ENCODE measurements at regions not wholly inside any gene's neighbourhood (a gene's known extent, or its start where the extent isn't known, plus 50 kb on each side); places are given as distances from the start of the nearest gene placed in this dataset.
A peak's percentile ranks its signal among the peaks of the same experiment; 100 is the strongest.

DNA sequence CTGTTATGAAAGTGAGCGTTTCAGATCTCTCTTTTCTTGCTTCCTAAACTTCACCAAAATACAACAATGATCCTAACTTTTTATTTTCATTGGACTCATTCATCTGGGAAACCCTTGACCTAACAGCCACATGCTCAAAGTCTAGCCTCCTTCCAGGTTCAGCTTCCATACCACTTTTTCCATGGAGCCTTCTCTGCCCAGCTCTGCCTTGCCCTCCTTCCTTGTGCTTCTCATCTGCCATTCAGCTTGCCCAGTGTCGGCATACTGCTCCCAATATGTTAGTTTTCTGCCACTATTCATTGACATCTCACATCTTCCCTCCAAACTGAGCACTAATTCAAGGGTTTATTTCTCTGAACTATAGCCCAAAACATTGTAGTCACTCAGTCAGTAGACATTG is 214.7 kb downstream of the RAD51AP2 start:
- no peak for DNase-seq (ENCODE audit: low spot score)

DNA sequence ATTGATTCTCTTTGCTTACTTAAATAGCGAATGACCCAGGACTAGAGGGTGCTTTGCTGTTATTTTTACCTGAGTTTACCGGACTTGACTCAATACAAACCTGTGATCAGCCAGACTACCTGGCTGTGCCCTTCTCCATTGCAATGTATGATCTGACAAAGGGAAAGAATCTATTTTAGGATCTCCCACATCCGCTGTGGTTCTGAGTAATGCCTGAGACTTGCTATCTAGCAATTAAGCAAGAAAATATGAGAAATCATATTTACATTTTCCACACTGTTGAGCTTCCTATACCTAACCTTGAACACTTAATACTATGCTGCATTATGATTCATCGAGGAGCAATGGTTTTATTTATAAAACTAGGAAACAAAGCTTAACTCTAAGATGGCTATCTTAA is 215.2 kb downstream of the RAD51AP2 start:
- no peak for DNase-seq (ENCODE audit: low spot score)

GRCh38 chr2:17302281-17302680 is 216.0 kb downstream of the RAD51AP2 start:
- no peak for DNase-seq (ENCODE audit: low spot score)

DNA sequence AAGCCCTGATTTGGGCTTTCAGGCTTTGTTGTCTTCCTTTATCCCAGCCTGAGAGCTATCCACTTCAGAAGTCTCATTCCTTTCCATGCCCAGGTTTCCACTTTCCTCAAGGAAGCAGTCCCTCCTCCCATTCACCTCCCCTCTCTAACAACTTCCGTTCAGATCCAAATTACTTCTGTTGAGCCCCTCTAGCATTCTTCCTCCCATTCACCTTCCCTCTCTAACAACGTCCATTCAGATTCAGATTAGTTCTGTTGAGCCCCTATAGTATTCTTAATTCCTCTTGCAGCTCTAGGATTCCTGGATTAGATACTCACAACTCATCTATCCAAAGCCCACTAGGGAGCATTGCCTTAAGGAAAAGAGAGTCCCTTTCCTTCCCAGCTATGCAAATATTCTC is 216.8 kb downstream of the RAD51AP2 start:
- peak; percentile 28 for DNase-seq (ENCODE audit: low spot score)

DNA sequence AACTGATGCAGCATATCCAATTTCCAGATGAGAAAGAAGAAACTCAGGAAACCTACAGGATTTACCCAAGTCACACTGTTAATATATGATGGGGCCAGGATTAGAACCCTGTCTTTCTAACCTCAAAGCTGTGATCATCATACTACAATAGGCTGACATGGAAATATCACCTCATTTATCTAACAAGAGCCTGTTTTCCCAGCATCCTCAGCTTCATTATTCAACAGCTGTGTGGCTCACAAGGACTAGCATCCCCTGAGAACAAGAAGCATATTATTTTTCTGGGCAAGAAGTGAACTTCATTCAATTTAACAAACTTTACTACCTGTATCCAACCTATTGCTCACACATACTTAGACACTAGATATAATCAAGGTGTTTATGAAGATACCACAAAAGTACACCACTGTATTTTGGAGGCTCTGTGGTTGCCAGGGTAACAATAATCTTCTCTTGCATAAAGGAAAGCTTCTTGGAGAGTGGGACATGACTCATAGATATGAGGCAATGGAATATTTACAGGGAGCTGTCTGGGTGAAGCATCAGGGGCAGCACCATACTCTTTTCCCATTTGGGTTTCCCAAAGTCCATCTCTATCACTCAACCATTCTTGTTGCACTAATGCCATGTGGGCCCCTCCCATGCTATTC is 218.2 kb downstream of the RAD51AP2 start:
- no peak for DNase-seq (ENCODE audit: low spot score)

DNA sequence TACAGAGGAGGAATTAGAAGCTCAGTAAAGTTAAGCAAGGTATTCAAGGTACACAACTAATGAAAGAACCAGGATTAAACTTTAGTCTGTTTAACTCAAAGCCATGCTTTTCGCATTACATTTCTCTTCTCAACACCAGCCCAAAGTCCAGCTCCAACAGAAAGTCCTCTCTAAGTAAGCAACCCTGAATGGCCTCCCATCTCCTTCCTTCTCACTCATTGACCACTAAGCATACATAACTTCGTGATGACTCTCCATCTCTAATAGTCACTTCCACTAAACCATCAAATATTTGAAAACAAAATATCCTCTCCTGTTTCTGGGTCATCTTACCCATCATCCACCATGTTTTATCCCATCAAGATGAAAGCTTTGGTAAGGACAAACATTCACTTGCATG is 219.8 kb downstream of the RAD51AP2 start:
- DNase-seq (ENCODE audit: low spot score) = no peak

DNA sequence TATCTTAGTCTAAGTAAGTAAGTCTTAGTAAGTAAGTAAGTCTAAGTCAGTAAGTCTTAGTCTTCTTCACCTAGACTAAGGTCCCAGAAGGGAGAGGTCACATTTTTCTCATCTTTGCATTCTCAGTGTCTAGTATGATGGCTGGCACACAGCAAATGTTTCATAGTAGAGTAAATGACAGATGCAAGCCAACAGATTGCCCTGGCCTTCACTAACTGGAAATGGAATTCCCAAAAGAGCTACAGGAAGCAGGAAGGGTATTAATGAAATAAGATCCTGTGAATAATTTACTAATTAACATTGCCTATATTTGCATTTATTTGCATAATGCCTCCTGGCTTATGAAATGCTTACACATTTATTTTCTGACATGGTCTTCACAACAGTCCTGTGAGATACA is 221.6 kb downstream of the RAD51AP2 start:
- no peak for DNase-seq (ENCODE audit: low spot score)

DNA sequence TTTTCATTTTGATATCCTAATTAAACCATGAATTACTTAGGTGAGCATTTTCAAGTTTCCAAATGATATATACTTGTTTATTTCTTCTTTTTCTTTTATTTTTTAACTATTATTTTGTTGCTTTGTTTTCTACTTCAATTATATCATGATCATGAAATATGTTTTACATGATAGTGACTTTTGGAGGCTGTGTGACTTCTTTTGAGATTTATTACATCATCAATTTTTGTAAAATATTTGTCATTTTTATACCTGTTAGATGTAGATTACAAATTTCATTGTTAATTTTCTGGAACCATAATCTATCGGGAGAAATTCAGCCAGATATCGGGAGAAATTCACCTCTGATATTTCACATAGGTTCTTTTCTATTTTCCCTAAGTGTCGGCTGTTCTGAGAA is 228.6 kb downstream of the RAD51AP2 start:
- DNase-seq (ENCODE audit: low spot score) = no peak

- no peak for DNase-seq (ENCODE audit: low spot score)
Measured at GRCh38 chr2:17287183-17287582, 231.1 kb downstream of the RAD51AP2 start.

- no peak for DNase-seq (ENCODE audit: low spot score)
Measured at GRCh38 chr2:17282826-17283225, 235.4 kb downstream of the RAD51AP2 start.

DNA sequence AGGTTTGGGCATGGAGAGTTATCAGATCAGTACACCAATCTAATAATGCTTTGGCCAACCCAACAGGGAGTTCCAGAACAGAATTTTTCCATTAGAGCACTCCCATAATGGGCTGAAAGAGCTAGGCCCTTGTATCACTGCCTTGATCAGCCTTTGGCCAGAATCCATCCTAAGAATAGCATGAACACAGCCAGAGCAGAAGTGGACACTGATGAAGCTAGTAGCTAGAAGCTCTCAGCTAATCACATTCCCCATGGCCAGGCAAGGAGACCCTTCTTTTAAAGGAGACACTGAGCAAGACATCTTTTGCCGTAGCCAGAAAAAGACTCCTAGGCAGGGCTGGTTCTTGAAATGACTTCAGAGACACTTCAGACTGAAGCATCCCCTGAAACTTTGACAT is 236.0 kb downstream of the RAD51AP2 start:
- no peak for DNase-seq (ENCODE audit: low spot score)

- DNase-seq (ENCODE audit: low spot score) = no peak
Measured at GRCh38 chr2:17276220-17276619, 242.0 kb downstream of the RAD51AP2 start.

DNA sequence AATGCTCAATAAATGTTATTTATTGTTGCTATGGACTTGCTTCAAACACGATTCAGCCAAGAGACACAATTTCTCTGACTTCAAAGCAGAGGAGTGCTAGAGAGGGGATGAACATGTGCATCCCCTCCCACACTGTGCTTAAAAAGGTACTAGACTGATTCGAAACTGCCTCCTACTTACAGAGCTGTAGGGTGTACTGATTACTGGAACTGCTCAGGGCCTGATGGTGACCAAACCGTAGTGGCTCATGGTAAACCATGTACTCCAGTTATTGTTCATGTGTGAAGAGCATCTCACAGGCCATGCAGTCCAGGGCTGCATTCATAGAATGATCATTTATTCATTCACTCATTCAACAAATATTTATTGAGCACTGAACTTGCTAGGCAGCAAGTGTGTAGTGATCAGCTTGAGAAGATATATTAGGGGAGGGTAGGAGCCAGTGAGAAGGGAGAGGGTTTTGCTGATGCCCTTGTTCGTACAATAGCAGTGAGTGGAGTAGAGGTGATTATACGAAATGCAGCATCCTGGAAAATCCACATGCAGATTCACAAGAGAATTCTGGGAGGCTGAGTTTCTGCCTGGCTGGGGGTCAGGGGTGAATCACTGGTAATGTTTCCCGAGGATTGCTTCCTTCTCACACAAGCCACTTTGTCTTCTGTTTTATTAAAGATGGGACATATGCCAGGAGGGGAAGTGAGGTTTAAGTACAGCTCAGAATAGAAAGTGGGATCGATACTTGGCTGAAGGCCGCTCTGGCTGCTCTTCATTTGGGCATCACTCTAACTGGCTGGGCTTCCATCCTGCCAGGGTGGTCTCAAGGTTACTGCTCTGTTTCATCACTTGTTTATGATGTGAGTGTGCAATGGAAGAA is 245.4 kb downstream of the RAD51AP2 start:
- no peak for DNase-seq (ENCODE audit: low spot score)

DNA sequence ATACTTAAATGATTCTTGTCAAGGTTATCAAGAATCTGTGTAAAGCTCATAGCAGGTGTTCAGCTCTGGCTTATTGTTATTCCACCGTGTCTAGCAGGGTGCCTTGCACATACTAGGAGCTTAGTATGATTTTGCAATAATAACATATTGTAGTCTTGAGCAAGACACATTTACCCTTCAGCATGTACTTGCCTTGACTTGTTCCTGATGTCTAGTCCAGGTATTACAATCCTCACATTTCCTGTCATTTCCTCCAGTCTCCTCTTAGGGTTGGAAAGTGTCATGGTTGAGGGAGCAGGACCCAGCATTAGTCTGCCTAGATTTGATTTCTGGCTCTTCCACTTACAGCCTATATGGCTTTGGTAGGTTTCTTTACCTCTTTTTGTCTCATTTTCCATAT is 246.1 kb downstream of the RAD51AP2 start:
- no peak for DNase-seq (ENCODE audit: low spot score)

GRCh38 chr2:17271416-17271815 is 246.8 kb downstream of the RAD51AP2 start:
- DNase-seq (ENCODE audit: low spot score) = no peak

DNA sequence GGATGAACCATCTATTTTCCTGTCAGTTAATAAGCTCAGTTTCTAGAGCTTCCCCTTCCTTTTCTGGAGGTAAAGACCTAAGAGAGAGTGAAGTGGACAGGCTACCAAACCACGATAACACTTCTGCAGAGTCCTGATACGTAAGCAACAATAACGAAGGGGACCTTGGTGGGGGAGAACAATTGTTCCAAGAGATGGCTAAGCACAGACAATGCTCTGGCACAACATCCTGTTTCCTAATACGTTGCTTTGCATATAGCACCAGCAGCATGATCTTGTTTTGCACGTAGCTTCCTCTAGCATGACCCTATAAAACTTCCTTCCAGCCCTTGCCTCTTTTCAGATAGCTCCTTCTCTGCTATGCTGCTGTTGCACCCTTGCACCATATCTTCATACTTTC is 247.3 kb downstream of the RAD51AP2 start:
- DNase-seq (ENCODE audit: low spot score) = no peak

GRCh38 chr2:17263570-17263968 is 254.7 kb downstream of the RAD51AP2 start:
- DNase-seq (ENCODE audit: low spot score) = no peak

- no peak for DNase-seq (ENCODE audit: low spot score)
Measured at GRCh38 chr2:17262854-17263569, 255.2 kb downstream of the RAD51AP2 start.

- DNase-seq (ENCODE audit: low spot score) = no peak
Measured at GRCh38 chr2:17259613-17260012, 258.6 kb downstream of the RAD51AP2 start.

- no peak for DNase-seq (ENCODE audit: low spot score)
Measured at GRCh38 chr2:17258861-17259260, 259.4 kb downstream of the RAD51AP2 start.

- DNase-seq (ENCODE audit: low spot score) = no peak
Measured at GRCh38 chr2:17257189-17257909, 260.9 kb downstream of the RAD51AP2 start.

DNA sequence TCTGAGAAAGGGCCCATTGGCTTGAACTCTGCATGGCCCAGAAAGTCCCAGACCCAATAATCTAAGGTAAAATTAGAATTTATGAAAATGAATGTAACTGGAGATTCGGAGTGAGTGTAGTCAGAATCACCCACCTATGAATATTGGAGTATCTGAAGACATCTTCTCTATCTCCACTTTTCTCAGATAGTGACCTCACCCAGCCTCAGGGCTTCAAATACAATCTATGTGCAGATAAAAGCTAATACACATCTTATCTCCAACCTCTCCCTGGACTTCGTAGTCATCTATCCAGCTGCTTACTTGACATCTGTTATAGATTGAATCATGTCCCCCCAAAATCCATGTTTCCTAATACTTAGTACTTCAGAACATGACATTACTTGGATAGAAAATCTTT is 263.2 kb downstream of the RAD51AP2 start:
- no peak for DNase-seq (ENCODE audit: low spot score)

Data from iPS-NIHi11 (cell line).